Fibroblast of lung (primary cell): ENCODE measurements at regions not wholly inside any gene's neighbourhood (a gene's known extent, or its start where the extent isn't known, plus 50 kb on each side); places are given as distances from the start of the nearest gene placed in this dataset.

Experiments used
- EZH2 ChIP-seq: IDR thresholded peaks from 2 replicates; pipeline ENCODE4 v1.5.1; 2012; ENCODE audit warnings: low read length, control low read depth, mild to moderate bottlenecking; ENCODE audit errors: missing control alignments
- TF ChIP-seq, protein P1 (sequence below), 2 donors: IDR thresholded peaks in 1 of 2; conservative IDR thresholded peaks in 1 of 2; 1 replicate in 1 of 2; 2 replicates in 1 of 2; pipeline ENCODE4 v1.5.1; 2011 to 2012; ENCODE audit warnings: low read length in 2 of 2, control low read depth in 1 of 2, inconsistent platforms in 1 of 2, low read depth in 1 of 2, mild to moderate bottlenecking in 1 of 2

- TF ChIP-seq, protein P1, sequence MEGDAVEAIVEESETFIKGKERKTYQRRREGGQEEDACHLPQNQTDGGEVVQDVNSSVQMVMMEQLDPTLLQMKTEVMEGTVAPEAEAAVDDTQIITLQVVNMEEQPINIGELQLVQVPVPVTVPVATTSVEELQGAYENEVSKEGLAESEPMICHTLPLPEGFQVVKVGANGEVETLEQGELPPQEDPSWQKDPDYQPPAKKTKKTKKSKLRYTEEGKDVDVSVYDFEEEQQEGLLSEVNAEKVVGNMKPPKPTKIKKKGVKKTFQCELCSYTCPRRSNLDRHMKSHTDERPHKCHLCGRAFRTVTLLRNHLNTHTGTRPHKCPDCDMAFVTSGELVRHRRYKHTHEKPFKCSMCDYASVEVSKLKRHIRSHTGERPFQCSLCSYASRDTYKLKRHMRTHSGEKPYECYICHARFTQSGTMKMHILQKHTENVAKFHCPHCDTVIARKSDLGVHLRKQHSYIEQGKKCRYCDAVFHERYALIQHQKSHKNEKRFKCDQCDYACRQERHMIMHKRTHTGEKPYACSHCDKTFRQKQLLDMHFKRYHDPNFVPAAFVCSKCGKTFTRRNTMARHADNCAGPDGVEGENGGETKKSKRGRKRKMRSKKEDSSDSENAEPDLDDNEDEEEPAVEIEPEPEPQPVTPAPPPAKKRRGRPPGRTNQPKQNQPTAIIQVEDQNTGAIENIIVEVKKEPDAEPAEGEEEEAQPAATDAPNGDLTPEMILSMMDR (conservative IDR thresholded peaks at IDR 0.05 in 1 of 2, IDR thresholded peaks at IDR 0.05 in 1 of 2; ENCODE audit: low read depth in 1 of 2, low read length in 2 of 2) = no peak
- TF ChIP-seq EZH2 = no peak
Observed at GRCh38 chr10:130747356-130747755, 564.2 kb downstream of the TCERG1L start.
